ENCODE measurements at regions not wholly inside any gene's neighbourhood (a gene's known extent, or its start where the extent isn't known, plus 50 kb on each side); places are given as distances from the start of the nearest gene placed in this dataset.

GRCh38 chr3:103730744-103731143 lies 1295.9 kb downstream of the ZPLD1 start:
- TF ChIP-seq CTCF (IDR thresholded peaks at IDR 0.05) = no peak
- no peak for TF ChIP-seq POLR2A (IDR thresholded peaks at IDR 0.05)
- TF ChIP-seq POLR2AphosphoS5 (IDR thresholded peaks at IDR 0.05; ENCODE audit: insufficient read depth in 1 of 2, low read depth in 1 of 2) = no peak
